Karpas-422 (cell line): ENCODE measurements at regions not wholly inside any gene's neighbourhood (a gene's known extent, or its start where the extent isn't known, plus 50 kb on each side); places are given as distances from the start of the nearest gene placed in this dataset.
"Not testable (repeated sequence)": the region's sequence is repeated elsewhere in the genome, so short reads cannot be mapped to it uniquely, and the experiment has no call there.

Source experiments
- DNase-seq: peaks from one replicate; pipeline ENCODE4 v3.0.0-alpha.2; 2015
- H2AFZ ChIP-seq: fragments of 200-600 bp; sonication (generic); 2 replicates; pipeline ENCODE4 v1.6.1; 2014; ENCODE audit warnings: antibody characterized with exemption, low read length, mixed read lengths
- H3K27ac ChIP-seq: fragments of 200-600 bp; sonication (generic); 2 replicates; pipeline ENCODE4 v1.5.1; 2014; ENCODE audit warnings: mild to moderate bottlenecking, low read length, moderate library complexity
- H3K27me3 ChIP-seq: fragments of 200-600 bp; sonication (generic); 2 replicates; pipeline ENCODE4 v1.6.1; 2014; ENCODE audit warnings: low read length, mixed read lengths
- H3K36me3 ChIP-seq: fragments of 200-600 bp; sonication (generic); 2 replicates; pipeline ENCODE4 v1.6.1; 2014; ENCODE audit warnings: low read length, mixed read lengths; ENCODE audit not compliant: insufficient read depth
- H3K4me1 ChIP-seq: fragments of 200-600 bp; sonication (generic); 2 replicates; pipeline ENCODE4 v1.6.1; 2014; ENCODE audit warnings: mild to moderate bottlenecking, low read length, mixed read lengths
- H3K4me2 ChIP-seq: fragments of 200-600 bp; sonication (generic); 2 replicates; pipeline ENCODE4 v1.6.1; 2014; ENCODE audit warnings: low read length, low read depth, mild to moderate bottlenecking; ENCODE audit not compliant: poor library complexity, severe bottlenecking
- H3K4me3 ChIP-seq: fragments of 200-600 bp; sonication (generic); 2 replicates; pipeline ENCODE4 v1.5.1; 2014; ENCODE audit warnings: mild to moderate bottlenecking, antibody characterized with exemption, low read length, mixed read lengths
- H3K79me2 ChIP-seq: fragments of 200-600 bp; sonication (generic); 2 replicates; pipeline ENCODE4 v1.6.1; 2014; ENCODE audit warnings: mild to moderate bottlenecking, low read length, mixed read lengths
- H3K9ac ChIP-seq: fragments of 200-600 bp; sonication (generic); 2 replicates; pipeline ENCODE4 v1.6.0; 2014; ENCODE audit warnings: low read length
- H3K9me2 ChIP-seq: fragments of 200-600 bp; sonication (generic), shearing (Covaris generic); replicated peaks from 2 replicates; pipeline ENCODE4 v1.6.0; 2014; ENCODE audit warnings: mild to moderate bottlenecking, low read length, moderate library complexity; ENCODE audit not compliant: insufficient read depth
- H3K9me3 ChIP-seq: fragments of 300-700, 200-600 bp; sonication (generic); 2 replicates; pipeline ENCODE4 v1.6.1; 2014; ENCODE audit warnings: low read length, mixed read lengths
- H4K20me1 ChIP-seq: fragments of 200-600 bp; sonication (generic); 2 replicates; pipeline ENCODE4 v1.6.1; 2014; ENCODE audit warnings: mild to moderate bottlenecking, antibody characterized with exemption, low read length, low read depth; ENCODE audit not compliant: insufficient read depth

GRCh38 chr7:79781716-79782115 is 328.2 kb upstream of the MAGI2 start:
- peaks cover 28% of the 10 kb centered on the region for H3K9me3 ChIP-seq
- H3K4me1 ChIP-seq, result no peaks in the 10 kb centered on the region
- no peaks in the 10 kb centered on the region for H3K79me2 ChIP-seq
- no peak overlapping the region for H3K27ac ChIP-seq
- H3K36me3 ChIP-seq, result no peaks in the 10 kb centered on the region
- H3K27me3 ChIP-seq, result no peaks in the 10 kb centered on the region
- H4K20me1 ChIP-seq, result no peaks in the 10 kb centered on the region
- H3K4me2 ChIP-seq, result no peak overlapping the region
- H3K9ac ChIP-seq, result no peak overlapping the region
- no peaks in the 10 kb centered on the region for H3K9me2 ChIP-seq
- DNase-seq, result no peak
- no peak overlapping the region for H2AFZ ChIP-seq
- no peak overlapping the region for H3K4me3 ChIP-seq

- Histone ChIP-seq H3K36me3 (no peaks in the 10 kb centered on the region), H3K4me1 (no peaks in the 10 kb centered on the region), H4K20me1 (no peaks in the 10 kb centered on the region), H3K4me3 (no peak overlapping the region), H3K27ac (no peak overlapping the region), H2AFZ (no peak overlapping the region), H3K9me3 (peaks cover 14% of the 10 kb centered on the region), H3K9ac (no peak overlapping the region), H3K4me2 (no peak overlapping the region), H3K79me2 (no peaks in the 10 kb centered on the region), H3K9me2 (no peaks in the 10 kb centered on the region), H3K27me3 (no peaks in the 10 kb centered on the region)
- DNase-seq, result no peak
Observed at GRCh38 chr7:79778786-79779770, 325.6 kb upstream of the MAGI2 start.

- Histone ChIP-seq H3K4me3 (no peak overlapping the region), H3K4me1 (no peaks in the 10 kb centered on the region), H3K4me2 (no peak overlapping the region), H3K9me3 (peaks cover 25% of the 10 kb centered on the region), H4K20me1 (no peaks in the 10 kb centered on the region), H2AFZ (no peak overlapping the region), H3K36me3 (no peaks in the 10 kb centered on the region), H3K79me2 (no peaks in the 10 kb centered on the region), H3K9me2 (no peaks in the 10 kb centered on the region), H3K27ac (no peak overlapping the region), H3K9ac (no peak overlapping the region), H3K27me3 (no peaks in the 10 kb centered on the region)
- no peak for DNase-seq
Observed at GRCh38 chr7:79775911-79776310, 322.4 kb upstream of the MAGI2 start.

GRCh38 chr7:79774150-79774549 is 320.7 kb upstream of the MAGI2 start:
- H3K9me3 ChIP-seq, result peaks cover 25% of the 10 kb centered on the region
- no peaks in the 10 kb centered on the region for H3K79me2 ChIP-seq
- no peak overlapping the region for H3K4me3 ChIP-seq
- H3K4me1 ChIP-seq, result no peaks in the 10 kb centered on the region
- no peaks in the 10 kb centered on the region for H3K36me3 ChIP-seq
- no peak for DNase-seq
- H3K9me2 ChIP-seq, result no peaks in the 10 kb centered on the region
- H4K20me1 ChIP-seq, result no peaks in the 10 kb centered on the region
- H3K27me3 ChIP-seq, result no peaks in the 10 kb centered on the region
- no peak overlapping the region for H3K4me2 ChIP-seq
- H3K27ac ChIP-seq, result no peak overlapping the region
- no peak overlapping the region for H2AFZ ChIP-seq
- H3K9ac ChIP-seq, result no peak overlapping the region

- no peak overlapping the region for H3K4me2 ChIP-seq
- no peaks in the 10 kb centered on the region for H3K36me3 ChIP-seq
- H3K27me3 ChIP-seq, result no peaks in the 10 kb centered on the region
- H3K79me2 ChIP-seq, result no peaks in the 10 kb centered on the region
- H3K9me2 ChIP-seq, result no peaks in the 10 kb centered on the region
- H2AFZ ChIP-seq, result no peak overlapping the region
- no peak overlapping the region for H3K4me3 ChIP-seq
- peaks cover 19% of the 10 kb centered on the region for H3K9me3 ChIP-seq
- no peak overlapping the region for H3K9ac ChIP-seq
- no peak overlapping the region for H3K27ac ChIP-seq
- H4K20me1 ChIP-seq, result no peaks in the 10 kb centered on the region
- no peaks in the 10 kb centered on the region for H3K4me1 ChIP-seq
- no peak for DNase-seq
Observed at GRCh38 chr7:79770970-79771369, 317.5 kb upstream of the MAGI2 start.

- H3K9ac ChIP-seq, result no peak overlapping the region
- peaks cover 19% of the 10 kb centered on the region for H3K9me3 ChIP-seq
- no peak overlapping the region for H3K27ac ChIP-seq
- H3K4me2 ChIP-seq, result no peak overlapping the region
- H2AFZ ChIP-seq, result no peak overlapping the region
- no peaks in the 10 kb centered on the region for H3K4me1 ChIP-seq
- no peaks in the 10 kb centered on the region for H3K27me3 ChIP-seq
- H3K9me2 ChIP-seq, result no peaks in the 10 kb centered on the region
- H3K79me2 ChIP-seq, result no peaks in the 10 kb centered on the region
- no peak for DNase-seq
- no peaks in the 10 kb centered on the region for H4K20me1 ChIP-seq
- no peak overlapping the region for H3K4me3 ChIP-seq
- H3K36me3 ChIP-seq, result no peaks in the 10 kb centered on the region
Observed at GRCh38 chr7:79770063-79770462, 316.6 kb upstream of the MAGI2 start.

GRCh38 chr7:79767876-79768560 is 314.6 kb upstream of the MAGI2 start:
- peaks cover 17% of the 10 kb centered on the region for H3K9me3 ChIP-seq
- H3K27me3 ChIP-seq, H3K36me3 ChIP-seq, H3K4me3 ChIP-seq, H3K27ac ChIP-seq, H4K20me1 ChIP-seq, H2AFZ ChIP-seq, DNase-seq, H3K4me2 ChIP-seq, H3K4me1 ChIP-seq, H3K79me2 ChIP-seq, H3K9ac ChIP-seq, H3K9me2 ChIP-seq: not testable (repeated sequence)

GRCh38 chr7:79767192-79767591 is 313.7 kb upstream of the MAGI2 start:
- not testable (repeated sequence) for H3K27ac ChIP-seq, H3K9me2 ChIP-seq, H4K20me1 ChIP-seq, H2AFZ ChIP-seq, DNase-seq, H3K36me3 ChIP-seq, H3K27me3 ChIP-seq, H3K4me3 ChIP-seq, H3K9ac ChIP-seq, H3K79me2 ChIP-seq, H3K4me2 ChIP-seq, H3K4me1 ChIP-seq
- peaks cover 14% of the 10 kb centered on the region for H3K9me3 ChIP-seq
